ENCODE measurements at regions not wholly inside any gene's neighbourhood (a gene's known extent, or its start where the extent isn't known, plus 50 kb on each side); places are given as distances from the start of the nearest gene placed in this dataset.

DNA sequence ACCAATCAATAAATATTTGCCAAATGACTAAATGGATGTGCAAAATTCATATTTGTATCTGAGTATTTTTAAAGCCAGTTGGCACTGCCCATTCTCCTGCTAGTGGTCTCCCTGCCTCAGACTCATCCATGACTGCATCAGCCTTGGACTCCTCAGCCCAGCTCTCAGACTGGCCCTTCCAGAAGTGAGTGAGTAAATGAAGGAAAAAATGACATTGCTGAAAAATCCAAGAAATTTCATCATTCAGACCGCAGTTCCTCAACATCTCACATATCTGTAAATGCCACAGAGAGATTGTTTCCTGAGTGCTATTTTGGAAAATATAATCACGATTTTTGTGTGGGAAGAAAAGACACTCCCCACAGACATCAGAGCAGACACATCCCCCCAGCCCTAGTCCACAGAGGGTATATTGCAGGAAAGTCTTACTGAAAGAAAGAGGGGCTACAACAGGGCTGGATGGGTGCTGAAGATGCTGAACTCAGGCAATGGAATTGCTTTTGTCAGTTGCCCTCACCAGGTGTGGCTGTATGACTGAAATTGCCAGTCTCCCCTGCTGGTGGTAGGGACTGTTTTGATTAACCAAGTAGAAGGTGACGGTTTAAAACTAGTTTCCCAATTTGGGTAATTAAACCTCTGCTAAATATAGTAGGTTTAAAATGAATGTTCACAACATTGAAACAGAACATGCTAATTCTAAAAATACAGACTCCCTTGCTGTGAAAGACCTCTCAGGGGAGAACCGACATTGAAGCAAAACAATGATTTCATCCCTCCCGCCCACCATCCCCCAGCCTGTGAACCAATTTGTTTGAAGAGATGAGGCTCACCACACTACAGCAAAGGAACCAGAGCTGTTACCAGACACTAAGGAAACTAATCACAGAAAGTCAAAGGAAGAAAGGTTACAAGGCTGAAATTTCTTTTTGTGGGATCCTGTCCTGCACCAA, 158.8 kb downstream of the DEPDC1B start:
- DNase-seq = no peak
- 25 to 73% methylated on average over 1 to 5 of the region's 5 CpGs for WGBS, 2 donors (ENCODE audit: low coverage in 1 of 2)

GRCh38 chr5:60538955-60539866, 160.8 kb downstream of the DEPDC1B start:
- intact Hi-C loops (cut with DNase I; ENCODE audit: low total_unique reads) = no loop called here
- TF ChIP-seq, protein P1, sequence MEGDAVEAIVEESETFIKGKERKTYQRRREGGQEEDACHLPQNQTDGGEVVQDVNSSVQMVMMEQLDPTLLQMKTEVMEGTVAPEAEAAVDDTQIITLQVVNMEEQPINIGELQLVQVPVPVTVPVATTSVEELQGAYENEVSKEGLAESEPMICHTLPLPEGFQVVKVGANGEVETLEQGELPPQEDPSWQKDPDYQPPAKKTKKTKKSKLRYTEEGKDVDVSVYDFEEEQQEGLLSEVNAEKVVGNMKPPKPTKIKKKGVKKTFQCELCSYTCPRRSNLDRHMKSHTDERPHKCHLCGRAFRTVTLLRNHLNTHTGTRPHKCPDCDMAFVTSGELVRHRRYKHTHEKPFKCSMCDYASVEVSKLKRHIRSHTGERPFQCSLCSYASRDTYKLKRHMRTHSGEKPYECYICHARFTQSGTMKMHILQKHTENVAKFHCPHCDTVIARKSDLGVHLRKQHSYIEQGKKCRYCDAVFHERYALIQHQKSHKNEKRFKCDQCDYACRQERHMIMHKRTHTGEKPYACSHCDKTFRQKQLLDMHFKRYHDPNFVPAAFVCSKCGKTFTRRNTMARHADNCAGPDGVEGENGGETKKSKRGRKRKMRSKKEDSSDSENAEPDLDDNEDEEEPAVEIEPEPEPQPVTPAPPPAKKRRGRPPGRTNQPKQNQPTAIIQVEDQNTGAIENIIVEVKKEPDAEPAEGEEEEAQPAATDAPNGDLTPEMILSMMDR (IDR thresholded peaks at IDR 0.05) = no peak
- TF ChIP-seq EP300 (IDR thresholded peaks at IDR 0.05; ENCODE audit: low read depth) = no peak
- TF ChIP-seq POLR2A (IDR thresholded peaks at IDR 0.05) = no peak
- TF ChIP-seq POLR2AphosphoS5 (IDR thresholded peaks at IDR 0.05) = no peak
- 77 to 100% methylated on average over 1 of the region's 1 CpG for WGBS, 2 donors (ENCODE audit: low coverage in 1 of 2)
- Histone ChIP-seq H3K36me3 (no peaks in the 10 kb centered on the region), H3K4me3 (no peak overlapping the region), H3K9me3 (no peaks in the 10 kb centered on the region), H3K27ac (peak overlapping the region in 1 of 4 donors; percentile 26), H3K4me1 (peaks cover 0 to 8% (median 0%) of the 10 kb centered on the region in 4 donors), H3K27me3 (no peaks in the 10 kb centered on the region)
- in situ Hi-C loops (cut with MboI; ENCODE audit: low pct_ligation_motif_present in 1 of 4, low pct_unique_long_range_greater_than_20kb in 1 of 4, low sequenced_read_pairs in 3 of 4) = no loop called here
- no peak for DNase-seq

More for the DNA sequence above, 158.8 kb downstream of the DEPDC1B start:
- Histone ChIP-seq H3K27me3 (no peaks in the 10 kb centered on the region), H3K27ac (no peak overlapping the region), H3K4me3 (no peak overlapping the region), H3K9me3 (no peaks in the 10 kb centered on the region), H3K4me1 (peaks cover 0 to 8% (median 0%) of the 10 kb centered on the region in 4 donors), H3K36me3 (no peaks in the 10 kb centered on the region)
- TF ChIP-seq, protein P1 (IDR thresholded peaks at IDR 0.05) = no peak
- no peak for TF ChIP-seq POLR2A (IDR thresholded peaks at IDR 0.05)
- no peak for TF ChIP-seq POLR2AphosphoS5 (IDR thresholded peaks at IDR 0.05)
- no peak for TF ChIP-seq EP300 (IDR thresholded peaks at IDR 0.05; ENCODE audit: low read depth)
- in situ Hi-C loops (cut with MboI; ENCODE audit: low pct_ligation_motif_present in 1 of 4, low pct_unique_long_range_greater_than_20kb in 1 of 4, low sequenced_read_pairs in 3 of 4) (no loop called here), intact Hi-C loops (cut with DNase I; ENCODE audit: low total_unique reads) (no loop called here)

GRCh38 chr5:60538426-60538825, 161.5 kb downstream of the DEPDC1B start:
- H3K9me3 ChIP-seq = no peaks in the 10 kb centered on the region
- H3K36me3 ChIP-seq = no peaks in the 10 kb centered on the region
- WGBS, 2 donors (ENCODE audit: low coverage in 1 of 2) = 71 to 75% methylated on average over 2 of the region's 2 CpGs
- no peak overlapping the region for H3K4me3 ChIP-seq
- H3K27ac ChIP-seq = no peak overlapping the region
- DNase-seq = no peak
- H3K4me1 ChIP-seq = peaks cover 0 to 8% (median 0%) of the 10 kb centered on the region in 4 donors
- in situ Hi-C loops (cut with MboI; ENCODE audit: low pct_ligation_motif_present in 1 of 4, low pct_unique_long_range_greater_than_20kb in 1 of 4, low sequenced_read_pairs in 3 of 4) = no loop called here
- intact Hi-C loops (cut with DNase I; ENCODE audit: low total_unique reads) = no loop called here
- no peak for TF ChIP-seq EP300 (IDR thresholded peaks at IDR 0.05; ENCODE audit: low read depth)
- H3K27me3 ChIP-seq = no peaks in the 10 kb centered on the region

- Histone ChIP-seq H3K4me1 (peaks cover 0 to 4% (median 0%) of the 10 kb centered on the region in 4 donors), H3K9me3 (no peaks in the 10 kb centered on the region), H3K27ac (no peak overlapping the region), H3K36me3 (no peaks in the 10 kb centered on the region), H3K27me3 (no peaks in the 10 kb centered on the region), H3K4me3 (no peak overlapping the region)
- in situ Hi-C loops (cut with MboI; ENCODE audit: low pct_ligation_motif_present in 1 of 4, low pct_unique_long_range_greater_than_20kb in 1 of 4, low sequenced_read_pairs in 3 of 4) = no loop called here
- DNase-seq = no peak
- intact Hi-C loops (cut with DNase I; ENCODE audit: low total_unique reads) = no loop called here
- TF ChIP-seq EP300 (IDR thresholded peaks at IDR 0.05; ENCODE audit: low read depth) (no peak), POLR2AphosphoS5 (IDR thresholded peaks at IDR 0.05) (no peak), POLR2A (IDR thresholded peaks at IDR 0.05) (no peak)
- TF ChIP-seq, protein P1 (IDR thresholded peaks at IDR 0.05) = no peak
- WGBS, 2 donors (ENCODE audit: low coverage in 1 of 2) = 84 to 91% methylated on average over 2 of the region's 2 CpGs
Observed at GRCh38 chr5:60535951-60536350, 164.0 kb downstream of the DEPDC1B start.

Data from transverse colon (tissue), 4 donors.